ENCODE measurements at regions not wholly inside any gene's neighbourhood (a gene's known extent, or its start where the extent isn't known, plus 50 kb on each side); places are given as distances from the start of the nearest gene placed in this dataset.
"Not testable (repeated sequence)": the region's sequence is repeated elsewhere in the genome, so short reads cannot be mapped to it uniquely, and the experiment has no call there.

DNA sequence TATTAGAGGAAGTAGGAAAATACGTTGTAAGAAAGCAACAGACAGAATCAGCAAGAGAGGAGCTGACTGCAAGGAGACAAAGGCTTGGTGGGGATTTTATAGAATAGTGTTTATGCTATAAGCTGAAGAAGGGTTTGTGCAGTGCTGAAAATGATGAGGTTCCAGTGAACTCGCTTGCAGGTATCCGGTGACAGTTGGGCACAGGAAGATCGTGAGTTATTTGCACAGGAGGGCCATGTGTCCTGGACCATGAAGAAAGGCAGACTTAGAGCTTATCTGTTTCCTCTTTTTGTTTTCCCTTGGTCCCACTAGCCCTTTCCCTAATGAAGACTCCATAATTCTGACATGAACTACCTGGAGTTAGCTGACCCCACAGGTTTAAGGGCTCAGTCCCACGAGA, 61.4 kb downstream of the NXNL2 start:
- no peak for DNase-seq (ENCODE audit: low read depth, low spot score)
- no peak overlapping the region for H3K27ac ChIP-seq

DNA sequence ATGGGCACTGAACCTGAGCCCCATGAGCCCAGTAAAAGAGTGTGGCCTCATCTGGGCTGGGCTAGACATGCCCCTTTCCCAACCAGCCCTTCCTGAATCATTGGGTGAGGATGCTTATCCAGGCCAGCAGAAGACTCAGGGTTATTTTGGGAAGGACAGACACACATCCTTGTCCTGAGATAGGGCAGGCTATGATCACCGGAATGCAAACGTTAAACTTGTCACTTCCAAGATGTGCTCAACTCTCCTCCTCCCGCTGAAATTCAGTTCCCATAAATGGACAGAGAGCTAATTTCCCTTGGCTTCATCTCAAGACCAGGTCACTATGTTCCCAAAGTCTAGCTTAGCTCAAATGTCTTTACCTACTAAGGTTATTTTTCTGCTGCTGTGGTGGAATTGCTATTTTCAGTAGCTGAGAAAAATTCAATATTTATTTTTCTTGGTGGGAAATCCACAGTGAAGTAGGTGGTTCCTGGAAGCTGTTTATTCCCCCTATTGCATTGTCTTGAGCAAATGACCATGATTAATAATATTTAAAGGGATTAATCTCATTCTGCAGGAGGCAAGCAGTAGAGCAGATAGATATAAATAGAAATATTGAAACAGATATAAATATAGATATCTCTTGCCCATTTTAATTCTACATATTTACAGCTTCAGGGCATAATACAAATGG, 70.0 kb downstream of the NXNL2 start:
- DNase-seq (ENCODE audit: low read depth, low spot score): no peak
- H3K27ac ChIP-seq: no peak overlapping the region

GRCh38 chr9:88605512-88606362, 70.8 kb downstream of the NXNL2 start:
- no peak for DNase-seq (ENCODE audit: low read depth, low spot score)
- H3K27ac ChIP-seq: no peak overlapping the region

GRCh38 chr9:88614359-88614758, 79.4 kb downstream of the NXNL2 start:
- DNase-seq (ENCODE audit: low read depth, low spot score): no peak
- H3K27ac ChIP-seq: no peak overlapping the region

GRCh38 chr9:88623698-88624097, 88.7 kb downstream of the NXNL2 start:
- DNase-seq (ENCODE audit: low read depth, low spot score): no peak
- H3K27ac ChIP-seq: no peak overlapping the region

DNA sequence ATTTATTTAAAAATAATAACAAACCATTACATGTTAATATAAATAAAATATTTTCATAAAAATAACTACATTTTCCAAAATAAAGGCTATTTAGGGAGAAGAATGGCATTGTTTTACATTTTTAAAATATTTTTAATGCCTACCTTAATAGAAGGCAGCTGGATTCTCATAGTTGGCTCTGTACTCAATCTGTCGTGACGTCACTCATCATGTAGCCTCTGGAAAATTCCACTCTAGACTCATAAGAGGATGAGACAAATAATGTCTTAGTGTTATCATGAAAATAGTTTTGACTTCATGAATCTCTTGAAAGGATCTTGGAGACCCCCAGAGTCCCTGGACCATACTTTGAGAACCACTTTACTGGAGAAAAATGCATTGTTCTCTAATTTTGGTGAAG, 93.1 kb downstream of the NXNL2 start:
- DNase-seq (ENCODE audit: low read depth, low spot score): no peak
- no peak overlapping the region for H3K27ac ChIP-seq

GRCh38 chr9:88628811-88629210, 93.8 kb downstream of the NXNL2 start:
- H3K27ac ChIP-seq: no peak overlapping the region
- no peak for DNase-seq (ENCODE audit: low read depth, low spot score)

GRCh38 chr9:88630574-88630973, 95.6 kb downstream of the NXNL2 start:
- DNase-seq (ENCODE audit: low read depth, low spot score): not testable (repeated sequence)

GRCh38 chr9:88635151-88635550, 100.2 kb downstream of the NXNL2 start:
- no peak overlapping the region for H3K27ac ChIP-seq
- no peak for DNase-seq (ENCODE audit: low read depth, low spot score)

More at GRCh38 chr9:88630574-88630973, 95.6 kb downstream of the NXNL2 start:
- H3K27ac ChIP-seq: not testable (repeated sequence)

DNA sequence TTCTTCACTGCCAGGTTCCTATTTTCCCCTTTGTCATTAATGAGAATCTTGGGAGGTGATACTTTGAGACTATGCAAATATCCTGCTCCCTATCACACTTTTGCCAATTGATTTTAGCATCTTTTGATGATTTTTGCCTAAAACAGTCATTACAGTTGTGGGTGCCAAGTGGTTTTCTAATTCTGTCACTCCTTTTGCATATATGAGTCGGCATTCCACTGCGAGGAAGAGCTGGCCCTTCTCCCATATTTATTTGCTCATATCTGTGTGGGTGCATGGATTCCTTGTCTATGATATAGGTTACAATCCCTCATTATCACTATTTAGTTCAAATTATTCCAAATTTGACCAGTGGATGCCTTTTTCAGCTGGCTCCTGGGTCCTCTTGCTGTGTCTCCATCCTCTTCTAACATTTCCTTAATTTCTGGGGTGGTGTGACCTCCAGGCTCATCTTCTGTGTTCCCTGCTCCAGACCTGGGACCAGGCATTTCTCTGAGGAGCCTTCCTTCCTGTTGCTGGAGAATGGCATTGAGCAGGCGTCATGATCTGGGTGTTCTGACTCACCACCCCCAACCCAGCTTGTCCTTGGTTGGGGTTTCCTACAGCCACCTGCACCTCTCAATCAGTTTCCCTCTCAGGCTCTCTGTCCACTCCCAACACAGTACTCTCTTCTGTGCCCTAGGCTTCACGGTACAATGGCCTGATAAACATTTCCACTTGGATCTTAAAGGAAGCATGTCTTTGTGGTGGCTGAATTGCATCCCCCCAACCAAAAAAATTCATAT, 106.7 kb downstream of the NXNL2 start:
- H3K27ac ChIP-seq: no peak overlapping the region
- DNase-seq (ENCODE audit: low read depth, low spot score): no peak

- no peak overlapping the region for H3K27ac ChIP-seq
- DNase-seq (ENCODE audit: low read depth, low spot score): no peak
Measured at GRCh38 chr9:88642336-88642735, 107.4 kb downstream of the NXNL2 start.

GRCh38 chr9:88643931-88644330, 109.0 kb downstream of the NXNL2 start:
- H3K27ac ChIP-seq: no peak overlapping the region
- no peak for DNase-seq (ENCODE audit: low read depth, low spot score)

- H3K27ac ChIP-seq: no peak overlapping the region
- DNase-seq (ENCODE audit: low read depth, low spot score): no peak
Measured at GRCh38 chr9:88645172-88645878, 110.3 kb downstream of the NXNL2 start.

DNA sequence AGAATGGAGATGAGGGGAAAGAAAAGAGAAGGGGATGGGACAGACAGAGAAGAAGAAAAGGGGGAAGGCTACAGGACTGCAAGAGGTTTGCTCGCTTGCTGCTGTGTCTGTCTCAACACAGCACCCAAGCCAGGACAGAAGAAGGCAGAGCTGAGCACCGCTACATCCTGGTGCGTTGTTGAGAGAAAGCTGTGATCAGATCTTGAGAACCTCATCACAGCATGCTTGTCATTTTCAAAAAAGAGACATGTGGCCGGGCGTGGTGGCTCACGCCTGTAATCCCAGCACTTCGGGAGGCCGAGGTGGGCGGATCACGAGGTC, 110.9 kb downstream of the NXNL2 start:
- no peak overlapping the region for H3K27ac ChIP-seq
- DNase-seq (ENCODE audit: low read depth, low spot score): no peak

DNA sequence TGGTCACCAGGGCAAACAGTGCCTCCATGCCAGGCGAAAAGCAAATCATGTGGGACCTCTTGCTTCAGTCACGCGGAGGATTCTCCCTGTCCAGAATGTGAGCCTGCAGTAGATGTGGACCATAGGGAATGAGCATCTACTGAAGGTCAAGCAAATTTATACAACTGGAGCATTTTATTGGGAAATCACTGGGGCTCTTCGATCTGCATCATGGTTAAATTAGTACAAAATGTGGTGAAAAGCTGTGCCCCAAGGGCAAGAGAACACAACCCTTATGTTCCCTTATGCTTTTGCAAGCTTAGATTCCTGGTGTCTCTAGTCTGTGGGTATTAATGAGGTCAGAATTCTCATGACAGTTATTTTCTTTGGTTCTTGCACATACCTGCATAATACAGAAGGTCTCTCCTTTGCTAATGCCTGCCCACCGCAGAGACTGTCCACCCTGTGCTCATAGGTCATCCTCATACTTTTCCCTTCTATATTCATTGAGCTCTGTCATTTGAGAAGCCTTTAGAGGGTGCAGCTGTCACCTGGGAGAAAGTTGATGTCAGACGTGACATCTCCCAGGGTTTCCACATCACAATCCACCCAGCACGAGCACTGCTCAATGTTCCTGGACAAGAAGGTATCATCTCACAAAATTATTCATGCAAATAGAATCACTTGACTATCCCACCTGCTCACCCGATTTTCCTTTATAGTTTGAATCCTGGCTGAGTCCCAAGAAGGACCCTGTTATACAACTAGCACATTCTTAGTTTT, 111.7 kb downstream of the NXNL2 start:
- DNase-seq (ENCODE audit: low read depth, low spot score): no peak
- H3K27ac ChIP-seq: no peak overlapping the region

DNA sequence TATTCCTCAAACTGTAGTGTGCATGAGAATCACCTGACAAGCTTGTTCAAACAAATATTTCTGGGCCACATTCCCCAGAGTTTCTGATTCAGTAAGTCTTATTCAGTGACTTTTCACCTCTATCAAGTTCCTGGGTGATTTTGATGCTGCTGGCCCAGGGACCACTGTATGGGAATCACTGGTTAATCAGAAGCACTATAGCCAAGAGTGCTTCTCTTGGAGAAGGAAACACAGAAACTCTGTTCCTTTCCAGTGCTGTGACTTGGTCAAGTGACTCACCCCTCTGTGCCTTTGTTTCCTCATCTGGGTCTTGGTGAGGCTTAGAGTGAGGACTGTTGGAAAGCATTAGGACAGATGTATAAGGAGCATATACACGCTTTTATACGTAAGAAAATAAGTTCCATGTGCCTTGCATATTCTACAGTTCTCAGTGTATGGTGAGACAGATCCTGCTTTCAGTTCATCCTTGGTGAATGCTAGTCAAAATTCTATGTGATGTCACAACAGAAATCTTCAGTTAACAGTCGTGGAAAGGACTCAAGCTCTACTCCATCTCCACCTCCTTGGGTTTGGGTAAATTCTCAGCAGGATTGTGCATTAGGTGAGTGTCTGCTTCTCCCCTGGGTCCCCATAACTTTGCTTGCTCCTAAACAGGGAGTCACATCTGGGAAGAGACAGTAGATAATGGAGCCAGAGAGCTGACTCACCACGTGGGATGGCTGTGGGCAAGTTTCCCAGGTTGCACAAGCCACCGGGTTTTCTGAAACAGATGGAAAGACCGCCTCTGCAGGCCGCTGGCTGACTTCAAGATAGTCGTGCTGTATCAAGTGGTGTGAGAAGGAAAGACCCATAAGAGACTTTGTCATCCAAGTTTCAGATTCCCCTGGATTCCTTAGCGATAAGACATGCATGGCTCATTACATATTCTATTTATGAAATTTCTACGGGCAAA, 117.0 kb downstream of the NXNL2 start:
- peak; percentile 74 for DNase-seq (ENCODE audit: low read depth, low spot score)
- H3K27ac ChIP-seq: peak overlapping the region; percentile 58

DNA sequence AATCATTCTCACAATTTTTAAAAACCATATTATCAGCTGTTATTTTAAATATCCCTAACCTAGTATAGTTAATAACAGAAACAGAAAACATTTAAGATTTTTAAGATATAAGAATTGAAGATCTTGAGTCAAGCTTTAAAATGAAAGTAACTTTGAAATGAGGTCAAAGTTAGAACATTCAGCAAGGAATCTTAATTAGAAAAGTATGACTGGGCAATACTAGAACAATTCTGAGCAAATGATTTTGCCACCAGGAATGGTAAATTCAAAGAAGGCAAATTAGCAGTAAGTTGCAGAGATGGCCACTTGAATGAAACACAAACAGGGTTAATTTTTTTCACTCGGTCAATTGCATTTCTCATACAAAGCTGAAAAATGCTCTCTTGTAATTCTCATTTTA, 117.9 kb downstream of the NXNL2 start:
- H3K27ac ChIP-seq: peak overlapping the region; percentile 58
- DNase-seq (ENCODE audit: low read depth, low spot score): no peak

- no peak overlapping the region for H3K27ac ChIP-seq
- no peak for DNase-seq (ENCODE audit: low read depth, low spot score)
Measured at GRCh38 chr9:88653406-88653805, 118.4 kb downstream of the NXNL2 start.

DNA sequence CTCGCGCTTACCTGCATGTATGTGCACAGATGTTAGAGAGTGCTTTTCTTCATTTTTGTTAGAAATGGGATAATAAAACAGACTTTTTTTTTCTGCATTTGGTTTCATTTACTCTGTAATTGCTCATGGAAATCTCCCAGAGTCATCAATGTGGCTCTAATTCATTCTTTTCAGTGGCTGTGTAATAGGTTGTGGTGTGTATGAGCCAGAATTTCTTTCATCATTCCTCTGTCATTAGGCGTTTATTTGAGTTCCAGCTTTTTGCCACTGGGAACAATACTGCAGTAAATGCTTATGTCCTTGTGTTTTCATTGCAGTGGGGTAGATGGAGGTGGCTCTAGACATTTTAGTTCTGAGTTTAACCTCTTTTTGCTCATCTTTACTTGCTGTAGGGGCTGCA, 118.9 kb downstream of the NXNL2 start:
- no peak for DNase-seq (ENCODE audit: low read depth, low spot score)
- H3K27ac ChIP-seq: no peak overlapping the region

Measured in epithelial cell of prostate (primary cell).